ENCODE measurements at regions not wholly inside any gene's neighbourhood (a gene's known extent, or its start where the extent isn't known, plus 50 kb on each side); places are given as distances from the start of the nearest gene placed in this dataset.

GRCh38 chr2:134117676-134118075, 136.2 kb upstream of the MGAT5 start:
- DNase-seq (ENCODE audit: low read depth) = no peak
- no peak for TF ChIP-seq CTCF (IDR thresholded peaks at IDR 0.05; ENCODE audit: control insufficient read depth, insufficient read depth, low read depth, low read length, missing control alignments)
- no peak overlapping the region for H3K4me3 ChIP-seq (ENCODE audit: control insufficient read depth, low read depth, low read length)

DNA sequence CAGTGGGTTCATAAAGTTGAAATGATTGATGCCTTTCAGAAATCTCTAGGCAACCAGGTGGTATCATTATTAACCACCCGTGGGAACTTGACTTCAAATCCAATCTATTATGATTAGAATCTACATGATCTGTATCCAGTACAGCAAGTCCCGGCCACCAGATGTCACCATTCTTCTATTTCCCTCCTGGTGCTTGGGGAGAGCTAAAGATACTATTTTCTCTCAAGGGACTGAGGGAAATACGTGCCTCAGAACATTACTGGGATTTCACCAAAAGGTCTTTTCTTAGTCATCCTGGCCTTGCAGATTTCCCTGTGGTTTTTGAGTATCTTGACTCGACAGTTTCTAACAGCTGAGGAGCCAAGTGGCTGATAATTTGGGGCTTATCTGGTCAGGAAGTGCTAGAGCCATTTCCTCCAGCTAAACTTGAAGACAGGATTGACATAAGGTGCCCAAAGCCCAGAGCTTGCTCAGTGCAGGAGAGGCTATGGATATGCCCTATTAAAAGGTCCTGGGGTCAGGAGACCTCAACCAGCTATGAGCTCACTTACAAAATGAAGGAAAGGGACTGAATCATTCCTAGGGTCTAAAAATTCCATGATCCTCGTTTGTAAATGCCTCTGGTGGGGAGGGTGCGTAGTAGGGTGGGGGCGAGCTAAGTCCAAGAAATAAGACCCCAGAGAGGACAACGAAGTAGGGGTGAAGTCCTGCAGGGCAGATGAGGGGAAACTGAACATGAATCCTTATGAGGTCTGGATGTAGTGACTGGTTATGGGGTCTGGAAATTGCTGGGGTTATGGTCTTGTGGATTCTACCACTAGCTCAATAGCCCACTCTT, 135.4 kb upstream of the MGAT5 start:
- peak; percentile 78 for TF ChIP-seq CTCF (IDR thresholded peaks at IDR 0.05; ENCODE audit: control insufficient read depth, insufficient read depth, low read depth, low read length, missing control alignments)
- H3K4me3 ChIP-seq (ENCODE audit: control insufficient read depth, low read depth, low read length) = no peak overlapping the region
- DNase-seq (ENCODE audit: low read depth) = peak; percentile 96

- no peak for DNase-seq (ENCODE audit: low read depth)
- no peak for TF ChIP-seq CTCF (IDR thresholded peaks at IDR 0.05; ENCODE audit: control insufficient read depth, insufficient read depth, low read depth, low read length, missing control alignments)
- peak overlapping the region; percentile 71; the same call in 1 of the 2 replicates for H3K4me3 ChIP-seq (ENCODE audit: control insufficient read depth, low read depth, low read length)
Measured at GRCh38 chr2:134119117-134119712, 134.7 kb upstream of the MGAT5 start.

- DNase-seq (ENCODE audit: low read depth) = peak; percentile 85
- no peak for TF ChIP-seq CTCF (IDR thresholded peaks at IDR 0.05; ENCODE audit: control insufficient read depth, insufficient read depth, low read depth, low read length, missing control alignments)
Measured at GRCh38 chr2:134119713-134120405, 134.0 kb upstream of the MGAT5 start.

GRCh38 chr2:134120406-134120732, 133.5 kb upstream of the MGAT5 start:
- TF ChIP-seq CTCF (IDR thresholded peaks at IDR 0.05; ENCODE audit: control insufficient read depth, insufficient read depth, low read depth, low read length, missing control alignments) = no peak
- H3K4me3 ChIP-seq (ENCODE audit: control insufficient read depth, low read depth, low read length) = peak overlapping the region; percentile 71
- DNase-seq (ENCODE audit: low read depth) = no peak

More at GRCh38 chr2:134119713-134120405, 134.0 kb upstream of the MGAT5 start:
- H3K4me3 ChIP-seq (ENCODE audit: control insufficient read depth, low read depth, low read length) = peak overlapping the region; percentile 71

- no peak for TF ChIP-seq CTCF (IDR thresholded peaks at IDR 0.05; ENCODE audit: control insufficient read depth, insufficient read depth, low read depth, low read length, missing control alignments)
- peak overlapping the region; percentile 71 for H3K4me3 ChIP-seq (ENCODE audit: control insufficient read depth, low read depth, low read length)
- DNase-seq (ENCODE audit: low read depth) = peak; percentile 17
Measured at GRCh38 chr2:134120733-134121630, 132.9 kb upstream of the MGAT5 start.

Data from AG09309 (cell line).